ENCODE measurements at regions not wholly inside any gene's neighbourhood (a gene's known extent, or its start where the extent isn't known, plus 50 kb on each side); places are given as distances from the start of the nearest gene placed in this dataset.

- TF ChIP-seq, protein P1, sequence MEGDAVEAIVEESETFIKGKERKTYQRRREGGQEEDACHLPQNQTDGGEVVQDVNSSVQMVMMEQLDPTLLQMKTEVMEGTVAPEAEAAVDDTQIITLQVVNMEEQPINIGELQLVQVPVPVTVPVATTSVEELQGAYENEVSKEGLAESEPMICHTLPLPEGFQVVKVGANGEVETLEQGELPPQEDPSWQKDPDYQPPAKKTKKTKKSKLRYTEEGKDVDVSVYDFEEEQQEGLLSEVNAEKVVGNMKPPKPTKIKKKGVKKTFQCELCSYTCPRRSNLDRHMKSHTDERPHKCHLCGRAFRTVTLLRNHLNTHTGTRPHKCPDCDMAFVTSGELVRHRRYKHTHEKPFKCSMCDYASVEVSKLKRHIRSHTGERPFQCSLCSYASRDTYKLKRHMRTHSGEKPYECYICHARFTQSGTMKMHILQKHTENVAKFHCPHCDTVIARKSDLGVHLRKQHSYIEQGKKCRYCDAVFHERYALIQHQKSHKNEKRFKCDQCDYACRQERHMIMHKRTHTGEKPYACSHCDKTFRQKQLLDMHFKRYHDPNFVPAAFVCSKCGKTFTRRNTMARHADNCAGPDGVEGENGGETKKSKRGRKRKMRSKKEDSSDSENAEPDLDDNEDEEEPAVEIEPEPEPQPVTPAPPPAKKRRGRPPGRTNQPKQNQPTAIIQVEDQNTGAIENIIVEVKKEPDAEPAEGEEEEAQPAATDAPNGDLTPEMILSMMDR (IDR thresholded peaks at IDR 0.05; ENCODE audit: low read length): no peak
- no peak for TF ChIP-seq EZH2 (IDR thresholded peaks at IDR 0.05; ENCODE audit: borderline replicate concordance, low read length)
These were observed 167.4 kb downstream of the MBOAT1 start for GRCh38 chr6:20044883-20045282.

Measured in OCI-LY1 (cell line).